COLO668 (cell line): ENCODE measurements at regions not wholly inside any gene's neighbourhood (a gene's known extent, or its start where the extent isn't known, plus 50 kb on each side); places are given as distances from the start of the nearest gene placed in this dataset.
A peak's percentile ranks its signal among the peaks of the same experiment; 100 is the strongest.

Experiments used
- DNase-seq: peaks from one replicate; lab custom pipeline; 2025; ENCODE audit not compliant: unreplicated experiment; lab: John Stamatoyannopoulos, UW

GRCh38 chr1:186557147-186557777 lies 96.3 kb upstream of the PDC start:
- DNase-seq: no peak

GRCh38 chr1:186550832-186551231 lies 89.9 kb upstream of the PDC start:
- DNase-seq: no peak

GRCh38 chr1:186541003-186541402 lies 80.1 kb upstream of the PDC start:
- DNase-seq: no peak

- no peak for DNase-seq
These were observed 79.6 kb upstream of the PDC start for GRCh38 chr1:186540521-186540920.

GRCh38 chr1:186536273-186536890 lies 75.5 kb upstream of the PDC start:
- DNase-seq: no peak

- no peak for DNase-seq
These were observed 74.6 kb upstream of the PDC start for GRCh38 chr1:186535388-186536133.

GRCh38 chr1:186534401-186534800 lies 73.5 kb upstream of the PDC start:
- no peak for DNase-seq

- no peak for DNase-seq
These were observed 71.6 kb upstream of the PDC start for GRCh38 chr1:186532466-186532865.

- DNase-seq: no peak
These were observed 70.7 kb upstream of the PDC start for GRCh38 chr1:186531561-186532165.

GRCh38 chr1:186530109-186530508 lies 69.2 kb upstream of the PDC start:
- DNase-seq: no peak

GRCh38 chr1:186519982-186520381 lies 59.1 kb upstream of the PDC start:
- no peak for DNase-seq

GRCh38 chr1:186518822-186519381 lies 58.0 kb upstream of the PDC start:
- no peak for DNase-seq

GRCh38 chr1:186518395-186518794 lies 57.5 kb upstream of the PDC start:
- DNase-seq: no peak

- DNase-seq: no peak
These were observed 53.5 kb upstream of the PDC start for GRCh38 chr1:186514367-186514766.

GRCh38 chr1:186513526-186513925 lies 52.6 kb upstream of the PDC start:
- DNase-seq: no peak

GRCh38 chr1:186512698-186513457 lies 52.0 kb upstream of the PDC start:
- DNase-seq: no peak

- DNase-seq: peak; percentile 11
These were observed 51.1 kb upstream of the PDC start for GRCh38 chr1:186511761-186512637.
